ENCODE measurements at regions not wholly inside any gene's neighbourhood (a gene's known extent, or its start where the extent isn't known, plus 50 kb on each side); places are given as distances from the start of the nearest gene placed in this dataset.
A peak's percentile ranks its signal among the peaks of the same experiment; 100 is the strongest.

GRCh38 chr18:68533641-68534040 is 181.3 kb downstream of the TMX3 start:
- ATAC-seq (no peak), DNase-seq (ENCODE audit: low spot score) (no peak)
- intact Hi-C loops (cut with DNase I): loop anchor here (1.0 kb wide), 1 partner anchor 31 kb away; no protein-coding TSS in a partner anchor

- DNase-seq (ENCODE audit: low spot score): no peak
- ATAC-seq: peak; percentile 46
- intact Hi-C loops (cut with DNase I): no loop called here
These were observed 182.5 kb downstream of the TMX3 start for GRCh38 chr18:68532328-68532885.

DNA sequence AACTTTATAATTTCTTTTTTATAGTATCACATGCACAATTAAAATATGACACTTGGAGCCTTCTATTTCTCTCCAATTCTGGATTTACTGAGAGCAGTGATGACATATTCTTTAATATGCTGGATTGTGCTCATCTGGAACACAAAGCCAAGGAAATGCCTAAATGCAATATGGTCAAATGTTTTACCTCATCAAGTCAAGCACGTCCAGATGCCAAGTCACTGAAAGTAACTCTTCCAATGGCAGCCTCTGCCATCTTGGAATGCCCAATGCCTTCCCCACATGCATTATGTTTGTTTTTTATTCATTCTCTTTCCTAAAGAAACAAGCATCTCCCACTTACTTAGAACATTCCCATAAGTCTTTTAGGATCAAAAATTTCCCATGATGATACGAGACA is 189.8 kb downstream of the TMX3 start:
- no peak for ATAC-seq
- no peak for DNase-seq (ENCODE audit: low spot score)
- intact Hi-C loops (cut with DNase I): no loop called here

DNA sequence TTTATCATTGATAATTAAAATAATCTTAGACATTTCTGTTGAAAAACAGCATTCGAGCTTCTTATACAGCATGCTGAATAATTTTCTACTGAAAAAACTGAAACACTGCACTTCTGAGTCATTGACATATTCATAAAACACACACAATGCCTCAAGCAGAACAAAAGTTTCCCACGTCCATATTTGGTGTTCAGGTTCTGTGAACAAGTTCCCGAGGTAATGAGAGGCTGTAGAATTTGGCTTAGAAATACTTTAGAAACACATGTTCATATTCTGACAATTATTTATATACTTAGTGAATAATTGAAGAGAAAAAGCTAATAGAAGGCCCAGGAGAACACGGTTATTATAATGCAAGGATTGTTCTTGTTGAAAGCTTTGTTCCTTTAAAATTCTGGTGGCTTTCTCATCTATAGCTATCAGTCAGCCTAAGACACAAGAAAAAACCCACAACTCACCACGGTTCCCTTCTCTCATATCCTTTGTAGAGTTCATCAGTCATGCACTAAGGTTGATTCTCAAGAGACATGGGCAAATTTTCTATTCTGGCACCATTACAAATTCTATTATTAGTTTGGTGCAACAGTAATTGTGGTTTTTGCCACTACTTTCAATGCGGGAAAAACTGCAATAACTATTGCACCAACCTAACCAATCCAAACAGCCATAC is 194.4 kb downstream of the TMX3 start:
- DNase-seq (ENCODE audit: low spot score) (no peak), ATAC-seq (no peak)
- intact Hi-C loops (cut with DNase I): no loop called here

DNA sequence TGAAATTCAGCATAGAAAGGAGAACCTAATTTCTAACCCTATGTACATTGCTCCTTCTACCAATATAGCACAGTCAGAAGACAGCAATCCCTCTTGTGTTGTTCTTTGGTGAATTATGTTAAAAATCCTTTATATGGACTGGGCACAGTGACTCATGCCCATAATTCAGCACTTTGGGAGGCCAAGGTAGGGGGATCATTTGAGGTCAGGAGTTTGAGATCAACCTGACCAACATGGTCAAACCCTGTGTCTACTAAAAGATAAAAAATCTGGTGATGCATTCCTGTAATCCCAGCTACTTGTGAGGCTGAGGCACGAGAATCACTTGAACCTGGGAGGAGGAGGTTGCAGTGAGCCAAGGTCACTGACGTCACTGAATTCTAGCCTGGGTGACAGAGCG is 195.6 kb downstream of the TMX3 start:
- ATAC-seq (no peak), DNase-seq (ENCODE audit: low spot score) (no peak)
- intact Hi-C loops (cut with DNase I): no loop called here

GRCh38 chr18:68509902-68510301 is 205.0 kb downstream of the TMX3 start:
- ATAC-seq (no peak), DNase-seq (ENCODE audit: low spot score) (no peak)
- intact Hi-C loops (cut with DNase I): no loop called here

GRCh38 chr18:68507781-68508180 is 207.1 kb downstream of the TMX3 start:
- ATAC-seq (peak; percentile 30), DNase-seq (ENCODE audit: low spot score) (no peak)
- intact Hi-C loops (cut with DNase I): no loop called here

GRCh38 chr18:68505178-68505574 is 209.7 kb downstream of the TMX3 start:
- intact Hi-C loops (cut with DNase I): no loop called here
- ATAC-seq (no peak), DNase-seq (ENCODE audit: low spot score) (no peak)

DNA sequence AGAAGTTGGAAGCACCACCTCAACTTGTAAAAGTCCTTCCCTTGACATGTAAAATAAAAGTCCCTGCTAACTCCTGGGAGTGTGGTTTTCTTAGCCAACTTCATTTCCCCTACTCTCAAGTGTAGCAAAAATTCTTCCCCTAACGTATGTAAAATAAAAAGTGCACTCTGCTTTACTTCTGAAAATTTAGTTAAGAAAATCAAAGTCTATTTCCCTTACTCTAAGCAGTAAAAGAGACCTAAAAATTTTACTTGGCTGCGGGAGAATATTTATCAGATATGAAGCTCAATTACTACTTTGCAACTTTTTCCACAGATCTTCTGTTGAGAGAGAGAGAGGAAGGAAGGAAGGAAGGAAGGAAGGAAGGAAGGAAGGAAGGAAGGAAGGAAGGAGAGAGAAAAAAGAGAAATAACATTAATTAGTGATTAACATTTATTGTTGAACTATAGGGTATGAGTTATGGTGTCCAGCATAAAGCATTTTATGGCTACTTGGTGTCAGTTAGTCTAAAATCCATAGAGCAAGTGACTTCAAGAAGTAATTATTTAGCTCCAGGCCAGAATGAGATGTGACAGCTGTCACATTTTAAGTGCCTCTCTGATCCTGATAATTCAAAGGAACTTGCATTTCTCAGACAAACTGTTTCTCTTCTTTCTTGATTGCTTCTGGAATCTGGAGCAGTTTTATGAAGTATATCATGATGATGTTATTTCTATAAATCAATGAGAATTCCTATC is 210.3 kb downstream of the TMX3 start:
- intact Hi-C loops (cut with DNase I): no loop called here
- ATAC-seq (no peak), DNase-seq (ENCODE audit: low spot score) (no peak)

- intact Hi-C loops (cut with DNase I): no loop called here
- ATAC-seq: no peak
- DNase-seq (ENCODE audit: low spot score): no peak
These were observed 214.4 kb downstream of the TMX3 start for GRCh38 chr18:68500556-68500955.

DNA sequence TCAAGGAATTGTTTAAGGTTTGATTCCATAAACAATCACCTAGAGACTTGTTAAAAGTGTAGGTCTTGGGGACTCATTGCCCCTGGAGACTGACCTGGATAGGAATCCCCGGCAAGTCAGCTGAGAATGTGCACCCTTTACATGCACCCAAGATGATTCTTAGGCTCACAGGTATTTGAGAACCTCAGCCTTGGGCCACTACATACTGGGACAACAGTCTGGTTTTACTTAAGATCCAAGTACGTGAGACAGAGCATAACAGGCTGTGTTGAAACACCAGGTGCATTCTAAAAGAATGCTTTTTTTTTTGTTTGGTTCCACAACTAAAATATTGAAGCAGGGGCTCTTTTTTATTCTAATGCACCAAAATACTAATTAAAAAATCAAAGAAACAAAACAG is 215.8 kb downstream of the TMX3 start:
- no peak for DNase-seq (ENCODE audit: low spot score)
- no peak for ATAC-seq
- intact Hi-C loops (cut with DNase I): no loop called here

GRCh38 chr18:68498636-68499035 is 216.3 kb downstream of the TMX3 start:
- intact Hi-C loops (cut with DNase I): no loop called here
- DNase-seq (ENCODE audit: low spot score) (no peak), ATAC-seq (no peak)

- intact Hi-C loops (cut with DNase I): no loop called here
- DNase-seq (ENCODE audit: low spot score): no peak
- no peak for ATAC-seq
These were observed 216.7 kb downstream of the TMX3 start for GRCh38 chr18:68498185-68498584.

- no peak for DNase-seq (ENCODE audit: low spot score)
- intact Hi-C loops (cut with DNase I): no loop called here
- ATAC-seq: peak; percentile 94
These were observed 219.9 kb downstream of the TMX3 start for GRCh38 chr18:68494802-68495581.

DNA sequence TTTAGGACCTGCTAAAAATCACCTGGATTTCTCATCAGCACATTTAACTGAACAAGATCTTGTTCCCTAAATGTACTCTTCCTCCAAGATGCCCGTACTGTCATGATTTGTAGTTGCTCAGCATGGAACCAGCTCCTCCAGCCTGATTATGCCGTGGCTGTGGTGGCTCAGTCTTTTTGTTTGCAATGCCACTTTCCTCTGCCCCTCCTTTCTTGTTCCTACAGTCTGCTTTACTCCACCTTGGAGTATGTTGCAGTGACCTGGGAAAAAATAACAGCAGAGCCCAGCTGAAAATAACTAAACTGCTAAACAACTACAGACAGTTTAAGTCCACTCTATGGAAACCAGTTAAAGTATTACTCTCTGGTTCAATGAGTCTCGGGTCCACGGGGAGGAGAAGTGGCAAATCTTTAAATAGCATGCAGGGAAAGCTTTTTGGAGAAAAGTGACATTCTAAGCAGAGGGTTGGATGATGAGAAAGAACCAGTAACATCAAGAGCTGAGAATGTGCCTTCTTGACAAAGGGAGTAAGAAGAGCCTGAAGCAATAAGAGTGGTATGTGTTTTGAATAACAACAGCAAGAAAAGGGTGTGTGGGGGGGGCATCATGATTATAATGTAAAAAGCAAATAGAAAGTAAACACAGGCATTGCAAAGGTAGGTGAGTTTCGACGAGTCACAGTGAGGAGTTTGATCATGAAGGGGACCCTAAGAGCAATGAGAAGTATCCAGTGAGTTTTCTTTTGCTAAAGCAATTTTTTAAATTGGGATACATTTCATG is 225.7 kb downstream of the TMX3 start:
- DNase-seq (ENCODE audit: low spot score) (no peak), ATAC-seq (no peak)
- intact Hi-C loops (cut with DNase I): no loop called here

DNA sequence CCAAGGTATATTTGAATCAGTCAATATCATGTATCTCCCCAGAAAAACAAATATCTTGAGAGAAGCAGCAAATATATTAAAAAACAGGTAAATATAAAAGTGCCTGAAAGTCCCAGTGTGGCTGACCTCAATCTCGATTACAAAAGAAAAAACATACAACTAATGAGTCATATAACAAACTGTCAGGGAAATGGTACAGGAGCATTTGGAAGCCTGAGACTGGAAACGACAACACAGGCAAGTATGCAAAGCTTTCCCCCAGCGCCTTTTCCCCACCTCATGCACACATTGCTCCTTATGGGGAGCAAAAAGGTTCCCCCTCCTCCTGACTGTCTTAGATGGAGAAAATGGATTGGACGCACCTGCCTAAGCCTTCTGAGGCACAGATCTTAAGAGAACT is 230.7 kb downstream of the TMX3 start:
- intact Hi-C loops (cut with DNase I): no loop called here
- no peak for ATAC-seq

DNA sequence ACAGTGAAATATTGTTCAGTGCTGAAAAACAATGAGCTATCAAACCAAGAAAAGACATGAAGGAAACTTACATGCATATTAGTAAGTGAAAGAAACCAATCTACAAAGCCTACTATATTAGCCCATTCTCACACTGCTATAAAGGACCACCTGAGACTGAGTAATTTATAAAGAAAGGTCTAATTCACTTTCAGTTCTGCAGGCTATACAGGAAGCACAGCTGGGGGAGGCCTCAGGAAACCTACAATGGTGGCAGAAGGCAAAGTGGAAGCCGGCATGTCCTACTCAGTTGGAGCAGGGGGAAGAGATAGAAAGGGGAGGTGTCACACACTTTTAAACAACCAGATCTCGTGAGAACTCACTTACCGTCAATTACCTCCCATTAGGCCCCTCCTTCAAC is 232.1 kb downstream of the TMX3 start:
- no peak for DNase-seq (ENCODE audit: low spot score)
- no peak for ATAC-seq
- intact Hi-C loops (cut with DNase I): no loop called here

More for the DNA sequence above, 230.7 kb downstream of the TMX3 start:
- no peak for DNase-seq (ENCODE audit: low spot score)

- intact Hi-C loops (cut with DNase I): no loop called here
- ATAC-seq: no peak
- no peak for DNase-seq (ENCODE audit: low spot score)
These were observed 234.7 kb downstream of the TMX3 start for GRCh38 chr18:68480196-68480595.

GRCh38 chr18:68478246-68478645 is 236.7 kb downstream of the TMX3 start:
- no peak for ATAC-seq
- intact Hi-C loops (cut with DNase I): no loop called here

More at GRCh38 chr18:68478246-68478645, 236.7 kb downstream of the TMX3 start:
- no peak for DNase-seq (ENCODE audit: low spot score)
